ENCODE measurements at regions not wholly inside any gene's neighbourhood (a gene's known extent, or its start where the extent isn't known, plus 50 kb on each side); places are given as distances from the start of the nearest gene placed in this dataset.

DNA sequence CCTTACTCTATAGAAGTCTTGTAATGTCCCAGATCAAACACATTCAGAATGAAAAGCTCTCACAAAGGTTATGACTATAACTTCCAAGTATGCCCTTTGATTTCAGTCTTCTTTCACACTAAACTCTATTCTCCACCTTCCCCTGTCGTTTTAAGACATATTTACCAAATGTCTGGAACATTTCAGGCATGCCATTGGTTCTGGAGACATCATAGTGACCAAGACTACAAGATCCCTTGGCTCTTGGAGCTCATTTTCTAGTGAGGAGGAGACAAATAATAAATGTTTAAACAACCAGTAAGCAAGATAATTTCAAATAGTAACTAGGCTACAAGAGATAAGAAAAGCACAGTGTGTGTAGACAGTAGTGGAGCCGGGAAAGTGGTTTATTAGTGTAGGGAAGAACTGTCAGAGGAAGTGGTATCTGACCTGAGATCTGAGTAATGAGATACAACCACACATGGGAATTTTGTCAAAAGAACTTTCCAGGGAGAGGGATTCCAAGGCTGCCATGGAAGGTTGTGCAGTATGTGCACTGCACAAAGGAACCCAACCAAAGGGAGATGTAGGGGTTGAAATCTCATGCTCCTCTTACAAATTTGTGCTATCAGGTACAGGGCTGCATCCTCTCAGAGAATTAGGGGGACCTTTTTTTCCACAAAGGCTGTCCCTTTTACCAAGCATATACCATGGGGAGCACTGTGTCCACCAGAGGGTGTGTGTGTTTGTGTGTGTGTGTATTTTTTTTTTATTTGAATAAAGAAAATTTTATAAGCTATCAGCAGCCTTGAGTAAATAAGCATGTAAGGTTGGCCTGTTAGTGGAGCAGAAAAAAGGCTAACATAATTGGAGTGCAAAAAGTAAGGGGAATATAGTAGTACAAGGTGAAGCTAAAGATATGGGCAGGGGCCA, 1279.1 kb upstream of the WWC1 start:
- DNase-seq (ENCODE audit: low read depth in 2 of 2), result no peak

DNA sequence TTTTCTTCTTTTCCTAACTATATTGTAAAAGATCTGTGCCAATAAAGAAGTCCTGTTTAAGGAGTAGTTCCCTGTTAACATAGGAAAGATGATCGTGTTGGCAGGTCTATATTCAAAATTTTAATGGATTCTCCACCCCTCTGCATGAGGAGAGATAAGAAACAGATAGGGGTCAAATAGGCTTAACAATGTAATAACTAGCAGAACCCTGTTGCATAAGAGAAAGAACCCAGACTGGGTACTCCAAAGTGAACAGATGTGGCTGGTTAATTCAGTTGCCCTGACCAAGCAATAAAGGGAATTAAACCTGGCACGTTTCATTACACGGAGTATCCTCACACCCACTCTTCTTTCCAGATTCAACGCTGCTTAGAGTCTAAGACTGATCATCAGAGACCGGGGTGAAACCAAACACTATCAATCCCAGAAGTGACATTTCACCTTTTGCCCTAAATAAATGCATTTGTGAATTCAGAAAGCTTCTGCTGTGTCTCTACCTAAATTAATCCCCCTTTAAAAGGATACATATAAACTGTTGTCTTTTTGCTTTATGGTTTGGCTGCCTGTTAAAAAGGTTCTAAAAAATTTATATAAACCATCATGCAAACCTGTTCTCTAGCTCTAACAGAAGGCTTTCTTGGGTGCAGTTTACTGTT, 1276.9 kb upstream of the WWC1 start:
- DNase-seq (ENCODE audit: low read depth in 2 of 2), result no peak

DNA sequence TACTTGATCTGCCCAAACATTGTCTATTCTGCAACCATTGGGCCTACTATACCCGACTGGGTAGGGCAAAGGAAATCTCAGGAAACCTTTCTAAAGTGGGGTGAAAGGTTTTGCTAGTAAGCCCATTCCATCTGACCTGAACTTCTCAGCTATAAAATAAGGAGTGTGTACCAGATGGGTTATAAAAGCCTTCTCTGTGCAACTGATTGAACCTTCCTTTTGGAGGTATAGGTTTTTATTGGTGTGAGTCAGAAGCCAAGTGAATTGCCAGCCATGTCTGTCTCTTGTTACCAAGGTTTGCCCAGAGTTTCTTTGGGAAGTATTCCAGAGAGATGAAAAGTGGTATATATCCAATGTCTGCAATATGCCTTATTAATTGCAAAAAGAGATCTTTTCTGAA, 1271.0 kb upstream of the WWC1 start:
- no peak for DNase-seq (ENCODE audit: low read depth in 2 of 2)

DNA sequence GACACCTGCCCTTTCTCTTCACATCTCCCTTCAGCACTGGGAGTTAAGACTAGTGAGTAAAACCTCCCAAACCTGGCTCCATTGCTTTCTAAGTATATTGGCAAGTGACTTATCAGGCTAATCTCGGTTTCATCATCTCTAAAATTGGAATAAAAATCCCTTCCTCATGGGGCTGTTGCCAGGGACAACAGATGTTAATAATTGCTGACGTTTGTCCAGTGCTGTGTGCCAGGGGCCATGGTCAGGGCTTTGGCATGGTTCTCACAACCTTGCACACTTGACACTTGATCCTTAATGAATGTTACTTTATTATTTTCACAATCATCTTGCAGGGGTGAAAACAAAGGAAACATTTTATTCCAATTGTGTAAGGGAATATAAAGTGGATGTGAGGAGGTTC, 1262.0 kb upstream of the WWC1 start:
- no peak for DNase-seq (ENCODE audit: low read depth in 2 of 2)

DNA sequence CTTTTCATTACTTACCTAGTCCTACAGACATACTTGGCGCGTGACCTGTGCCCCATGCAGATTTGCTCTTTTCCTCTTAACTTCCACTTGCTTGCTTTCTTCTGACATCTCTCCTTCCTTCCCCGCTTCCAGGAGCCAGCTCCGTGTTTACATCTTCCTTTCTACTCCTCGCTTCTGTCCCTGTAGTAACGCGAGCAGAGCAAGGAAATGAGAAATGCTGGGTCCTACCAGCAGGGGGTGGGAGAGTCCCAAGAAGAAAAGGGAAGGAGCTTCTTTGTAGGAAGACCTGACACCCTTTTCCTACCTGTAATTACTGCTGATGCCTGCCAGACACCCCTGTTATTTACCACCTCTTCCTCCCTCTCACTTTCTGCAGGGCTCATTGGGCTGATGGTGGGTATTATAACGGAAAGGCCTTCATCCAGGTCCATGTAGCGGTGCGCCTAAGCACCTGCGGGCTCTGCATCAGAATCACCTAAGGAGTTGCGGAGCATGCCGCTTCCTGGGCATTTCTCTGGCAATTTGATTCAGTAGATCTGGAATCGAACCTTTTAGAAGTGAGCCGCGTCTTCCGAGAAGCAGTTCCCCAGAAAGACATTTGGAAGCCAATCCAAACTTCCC, 1260.8 kb upstream of the WWC1 start:
- no peak for DNase-seq (ENCODE audit: low read depth in 2 of 2)

DNA sequence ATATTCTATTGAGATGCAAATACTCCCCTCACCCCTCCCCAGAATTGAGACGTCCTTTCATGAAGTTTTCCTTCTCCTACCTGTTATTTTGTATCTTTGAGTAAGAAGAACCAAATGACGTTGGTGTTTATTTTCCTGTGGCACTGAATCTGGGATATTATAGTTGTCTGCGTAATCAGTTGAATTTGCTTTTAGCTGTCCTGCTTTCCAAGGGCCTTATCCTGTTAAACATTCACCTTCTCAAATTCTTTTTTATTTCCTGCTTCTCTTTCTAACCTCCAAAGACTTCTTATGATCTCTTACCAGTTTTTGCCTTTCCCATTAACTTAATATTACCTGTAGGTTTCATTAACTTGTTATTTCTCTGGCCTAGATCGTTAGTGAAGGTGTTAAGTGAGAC, 1254.9 kb upstream of the WWC1 start:
- DNase-seq (ENCODE audit: low read depth in 2 of 2), result no peak

DNA sequence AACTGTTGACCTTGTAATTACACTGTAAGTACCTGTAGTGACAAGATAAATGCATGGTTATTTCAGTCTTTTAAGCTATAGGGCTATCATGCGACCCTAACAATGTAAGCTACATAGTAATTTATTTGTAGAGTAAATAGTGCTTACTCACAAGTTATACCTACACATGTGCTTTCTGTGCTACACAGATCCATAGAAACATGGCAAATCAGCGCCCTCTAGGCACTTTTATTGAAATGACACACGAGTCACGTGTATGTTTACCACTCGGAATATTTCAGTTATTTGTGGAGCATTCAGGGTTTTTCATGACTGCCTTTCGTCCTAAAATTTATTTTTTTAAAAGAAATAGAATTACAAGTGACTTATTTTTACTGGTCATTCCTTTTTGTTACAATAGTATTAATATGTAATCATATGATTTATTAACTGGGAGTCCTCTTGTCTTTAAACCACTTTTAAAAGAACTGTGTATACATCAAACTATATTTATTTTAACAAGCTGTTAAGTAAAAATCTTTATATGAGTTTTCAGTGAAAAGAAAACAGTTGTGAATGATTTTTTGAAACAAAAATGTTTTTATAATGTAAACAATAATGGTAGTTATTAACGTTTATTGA, 1242.3 kb upstream of the WWC1 start:
- no peak for DNase-seq (ENCODE audit: low read depth in 2 of 2)

DNA sequence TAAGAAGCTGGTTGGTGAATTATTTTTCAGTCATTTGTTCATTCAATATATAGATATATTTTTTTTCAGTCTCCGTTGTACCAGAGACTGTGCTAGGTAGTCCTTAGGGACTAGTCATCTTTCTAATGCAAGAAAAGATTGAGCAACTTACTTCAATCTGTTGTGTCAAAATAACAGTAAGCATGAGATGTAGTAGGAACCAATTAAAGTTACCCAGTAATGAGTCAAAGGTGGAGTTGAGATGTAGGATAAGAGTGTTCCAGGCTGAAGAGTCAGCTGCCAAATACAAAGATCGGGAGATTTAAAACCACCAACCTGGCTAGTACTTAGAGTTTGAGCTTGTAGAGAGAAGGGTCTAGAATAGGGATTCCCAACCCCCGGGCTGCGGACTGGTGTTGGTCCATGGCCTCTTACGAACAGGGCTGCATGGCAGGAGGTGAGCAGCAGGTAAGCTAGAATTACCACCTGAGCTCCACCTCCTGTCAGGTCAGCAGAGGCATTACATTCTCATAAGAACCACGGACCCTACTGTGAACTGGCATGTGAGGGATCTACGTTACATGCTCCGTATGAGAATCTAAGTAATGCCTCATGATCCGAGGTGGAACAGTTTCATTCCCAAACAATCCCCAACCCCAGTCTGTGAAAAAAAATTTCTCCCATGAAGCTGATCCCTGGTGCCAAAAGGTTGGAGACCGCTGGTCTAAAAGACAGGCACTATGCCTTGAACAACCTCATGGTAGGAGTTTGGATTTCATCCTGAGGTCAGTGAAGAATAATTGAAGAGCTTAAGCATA, 1241.5 kb upstream of the WWC1 start:
- no peak for DNase-seq (ENCODE audit: low read depth in 2 of 2)

DNA sequence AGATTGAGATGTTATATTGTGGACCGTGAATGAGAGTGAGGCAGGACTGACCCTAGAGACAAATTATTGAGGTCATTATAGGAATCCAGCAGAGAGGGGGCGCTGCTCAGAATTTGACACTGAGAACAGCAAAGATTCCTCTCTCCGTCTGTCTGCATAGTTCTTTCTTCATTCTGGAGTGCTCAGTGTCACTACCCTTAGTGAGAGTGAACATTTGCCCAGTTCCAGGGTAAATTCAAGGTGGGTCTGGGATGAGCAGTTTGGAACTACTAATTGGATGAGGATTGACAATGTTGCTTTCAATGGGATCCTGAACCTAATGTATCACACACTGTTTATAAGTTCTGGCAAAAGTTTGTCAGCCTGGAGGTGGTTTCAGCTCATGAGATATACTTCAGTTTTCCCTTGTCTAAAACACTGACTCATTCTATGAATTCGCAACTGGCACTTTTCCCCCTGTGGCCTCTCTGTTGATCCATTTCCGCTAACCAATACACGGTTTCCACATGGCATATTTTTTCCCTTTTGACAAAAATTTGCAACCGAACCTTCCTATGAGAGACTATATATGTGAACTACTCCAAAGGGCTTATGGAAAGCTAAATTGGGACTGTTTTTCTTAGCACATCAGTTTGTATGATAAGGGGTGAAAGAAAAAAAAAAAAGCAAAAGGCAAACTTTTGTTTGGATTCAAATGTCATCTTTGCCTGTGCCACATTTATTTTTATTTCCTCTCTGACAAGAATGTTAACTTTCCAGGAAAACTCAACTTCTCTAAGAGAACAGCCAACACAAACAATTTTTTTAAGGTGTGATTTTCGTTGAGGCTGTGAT, 1240.7 kb upstream of the WWC1 start:
- DNase-seq (ENCODE audit: low read depth in 2 of 2), result no peak

DNA sequence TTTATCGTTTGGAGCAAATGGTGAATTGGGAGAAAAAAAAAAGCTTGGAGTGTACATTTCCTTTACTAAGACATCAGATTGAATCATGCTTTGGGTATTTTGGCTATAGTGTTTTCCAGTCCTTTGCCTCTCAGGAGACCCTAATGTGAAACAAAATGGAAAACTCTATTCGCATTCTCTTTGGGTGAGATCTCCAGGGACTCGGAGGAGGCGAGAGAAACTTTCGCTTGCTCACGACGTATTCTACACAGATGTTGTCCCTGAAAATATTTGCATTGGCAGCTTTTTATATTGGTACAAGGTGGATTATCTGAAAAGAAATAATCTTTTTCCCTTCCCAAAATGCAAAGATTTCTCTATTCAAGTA, 1240.1 kb upstream of the WWC1 start:
- no peak for DNase-seq (ENCODE audit: low read depth in 2 of 2)

DNA sequence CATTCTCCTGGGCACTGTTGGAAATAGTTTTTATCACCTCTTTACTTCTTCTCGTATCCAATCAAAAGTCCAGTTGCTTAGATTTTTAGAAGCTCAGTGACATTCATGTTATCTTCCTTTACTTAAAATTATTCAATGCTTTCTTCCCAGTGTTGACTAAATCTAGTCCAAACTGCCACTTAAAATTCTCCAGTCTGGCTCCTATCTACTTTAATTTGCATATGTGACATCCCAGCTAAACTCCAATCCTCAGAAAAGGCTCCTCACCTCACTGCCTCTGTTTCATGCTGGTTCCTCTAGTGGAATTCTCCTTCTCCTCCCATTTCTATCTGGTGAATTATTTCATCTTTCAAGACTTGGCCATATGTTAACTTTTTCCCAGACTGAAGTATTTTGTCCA, 1238.7 kb upstream of the WWC1 start:
- no peak for DNase-seq (ENCODE audit: low read depth in 2 of 2)

DNA sequence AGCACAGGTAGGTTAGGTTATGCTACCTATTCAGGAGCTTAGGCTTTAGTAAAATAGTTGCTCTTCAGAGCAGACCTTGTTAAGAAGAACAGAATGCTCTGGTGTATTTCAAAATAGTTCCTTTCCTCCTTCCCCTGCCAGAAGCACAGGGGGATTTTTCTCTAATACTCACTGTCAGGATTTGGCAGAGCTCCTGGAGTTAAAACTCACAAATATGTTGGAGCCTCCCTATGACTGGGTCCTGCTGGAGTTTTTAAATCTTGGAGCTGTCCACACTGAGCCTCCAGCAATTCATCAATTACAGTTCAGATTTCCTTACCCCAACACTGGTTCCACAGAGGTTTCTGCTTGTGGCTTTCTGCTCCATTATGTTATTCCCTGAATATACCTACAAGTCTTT, 1233.8 kb upstream of the WWC1 start:
- DNase-seq (ENCODE audit: low read depth in 2 of 2), result no peak

DNA sequence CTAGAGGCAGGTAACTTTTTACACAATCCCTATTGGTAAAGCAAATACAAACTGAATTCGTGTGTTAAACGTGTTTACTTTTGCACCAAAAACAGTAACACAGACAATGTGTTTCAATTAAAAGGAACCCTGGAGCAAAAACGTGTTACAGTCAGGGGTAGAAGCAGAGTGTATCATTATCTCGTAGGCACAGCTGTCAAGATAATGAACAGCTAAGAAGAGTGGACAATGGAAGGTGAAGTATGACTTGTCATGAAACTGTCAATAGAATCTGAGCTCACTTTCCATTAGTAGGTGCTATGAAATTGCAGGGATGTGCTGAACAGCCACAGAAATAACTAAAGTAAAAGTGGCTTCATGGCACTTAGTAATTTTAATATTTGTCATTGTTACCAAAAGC, 1229.8 kb upstream of the WWC1 start:
- no peak for DNase-seq (ENCODE audit: low read depth in 2 of 2)

DNA sequence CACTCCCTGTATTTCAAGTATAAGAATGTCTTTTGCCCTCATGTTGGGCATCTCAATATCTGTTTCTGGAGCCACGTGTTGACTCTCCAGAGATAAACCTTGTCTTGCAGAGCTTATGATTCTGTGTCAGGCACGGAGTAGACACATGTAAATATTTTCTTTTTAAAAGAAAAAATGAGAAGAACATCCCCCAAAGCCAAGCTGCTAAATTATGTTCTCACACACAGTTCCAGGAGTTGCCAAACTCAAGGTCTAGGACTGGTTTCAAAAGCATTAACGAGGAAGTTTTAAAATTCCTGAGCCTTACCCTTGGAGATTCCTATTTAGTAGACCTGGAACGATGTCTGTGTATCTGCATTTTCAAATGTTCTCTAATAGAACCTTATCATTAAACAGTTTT, 1228.3 kb upstream of the WWC1 start:
- no peak for DNase-seq (ENCODE audit: low read depth in 2 of 2)

DNA sequence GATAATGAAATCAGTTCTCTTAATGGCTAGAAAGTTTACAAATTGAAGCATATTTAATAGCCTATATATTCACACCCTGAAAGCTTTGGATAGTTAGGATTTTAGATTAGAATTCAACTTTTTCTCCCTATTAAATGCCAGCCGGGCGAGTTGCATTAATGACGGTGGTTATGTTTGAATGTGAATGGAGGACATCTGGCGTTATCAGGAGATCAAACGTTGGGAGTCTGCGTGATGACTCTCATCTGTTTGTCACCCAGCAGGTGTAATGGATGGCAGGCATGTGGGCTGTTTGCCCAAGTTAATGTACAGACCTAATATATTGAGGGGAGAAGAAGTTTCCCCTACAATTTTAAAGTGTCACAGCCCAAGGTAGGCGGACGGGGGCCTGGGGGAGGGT, 1227.7 kb upstream of the WWC1 start:
- DNase-seq (ENCODE audit: low read depth in 2 of 2), result no peak

DNA sequence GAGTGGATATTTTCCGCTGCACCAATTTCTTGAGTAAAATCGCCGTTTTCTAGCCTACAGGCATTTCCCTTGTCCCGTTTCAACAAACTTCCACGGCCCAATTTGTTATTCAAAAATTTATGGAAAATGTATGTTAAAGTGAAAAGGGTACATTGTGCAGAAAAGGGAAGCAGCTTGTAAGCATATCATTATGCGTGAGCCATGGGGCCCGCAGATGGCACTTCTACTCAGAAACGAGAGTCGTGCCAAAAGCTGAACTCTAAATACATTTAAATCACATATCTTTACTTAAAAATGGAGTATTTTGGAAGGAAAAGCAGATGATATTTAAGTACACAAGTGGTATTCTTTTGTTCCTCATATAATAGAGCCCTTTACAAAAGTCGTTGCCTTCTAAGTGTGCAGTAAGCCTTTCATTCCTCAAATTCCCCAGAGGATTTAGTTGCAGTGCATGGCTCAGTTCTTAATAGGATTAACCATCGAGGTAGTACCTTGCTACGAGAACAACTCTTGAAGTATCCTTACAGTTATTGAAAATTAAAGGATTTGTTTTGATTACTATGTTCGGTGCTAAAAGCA, 1227.2 kb upstream of the WWC1 start:
- DNase-seq (ENCODE audit: low read depth in 2 of 2), result no peak

DNA sequence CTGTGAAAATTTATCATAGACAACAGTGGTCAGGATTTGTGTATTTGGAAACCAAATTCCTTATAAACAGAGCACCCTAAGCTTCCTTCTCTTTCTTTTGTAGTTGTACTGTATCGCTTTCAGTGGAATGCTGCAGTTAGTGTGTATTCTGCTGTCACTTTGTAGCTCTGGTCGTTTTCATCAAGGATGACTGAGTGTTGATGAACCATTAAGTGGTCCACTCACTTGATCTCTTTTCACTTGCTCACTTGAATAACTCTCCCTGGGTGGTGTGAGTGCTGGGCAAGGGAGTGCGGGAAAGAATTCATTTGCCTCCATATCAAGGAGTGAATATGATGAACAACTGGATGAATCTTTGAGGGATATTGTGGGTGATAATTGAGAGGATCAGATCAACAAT, 1225.7 kb upstream of the WWC1 start:
- no peak for DNase-seq (ENCODE audit: low read depth in 2 of 2)

DNA sequence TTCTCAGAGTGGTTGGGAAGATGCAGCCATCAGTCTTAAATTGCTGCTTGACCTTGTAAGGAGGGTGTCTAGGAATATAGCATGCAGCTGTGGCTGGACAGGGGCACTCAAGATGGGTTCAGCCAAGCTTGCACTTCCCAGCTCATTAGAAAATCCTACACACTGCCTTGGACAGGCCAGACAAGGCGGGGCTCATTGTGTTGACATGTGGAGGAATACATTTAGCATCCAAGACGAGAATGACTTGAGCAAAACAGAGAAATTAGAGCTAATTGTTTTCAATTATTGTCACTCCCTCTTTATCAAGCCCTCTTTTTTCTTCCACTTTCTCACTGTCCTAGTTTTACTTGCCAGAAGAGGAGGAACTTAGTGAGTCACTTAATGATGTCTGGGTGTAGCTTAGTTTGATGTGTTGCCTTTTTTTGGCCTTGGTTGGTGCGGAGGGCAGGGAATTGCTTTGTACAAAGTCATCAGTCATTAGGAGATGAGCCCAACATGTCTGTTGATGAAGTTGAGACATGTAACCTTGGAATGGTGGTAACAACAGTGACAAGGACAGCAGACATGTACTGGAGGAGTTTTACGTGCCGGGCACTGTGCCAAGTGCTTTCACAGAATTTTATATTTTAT, 1219.3 kb upstream of the WWC1 start:
- DNase-seq (ENCODE audit: low read depth in 2 of 2), result no peak

DNA sequence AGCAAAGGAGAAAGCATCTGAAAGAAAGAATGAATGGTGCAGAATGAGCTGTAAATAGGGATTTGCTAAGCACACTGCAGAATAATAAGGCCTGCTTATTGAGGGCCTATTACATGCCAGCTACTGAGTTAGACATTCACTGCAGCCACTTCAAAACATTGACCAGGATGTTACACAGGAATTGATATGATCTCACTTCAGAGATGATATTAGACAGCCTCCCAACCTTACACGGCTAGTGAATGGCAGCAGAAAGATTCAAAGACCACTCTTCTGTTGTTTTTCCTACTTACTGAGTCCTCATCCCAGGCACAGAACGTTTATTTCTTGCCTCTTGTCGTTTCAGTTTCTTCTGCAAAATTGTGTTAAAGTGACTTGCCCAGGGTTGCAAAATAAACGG, 1209.9 kb upstream of the WWC1 start:
- no peak for DNase-seq (ENCODE audit: low read depth in 2 of 2)

DNA sequence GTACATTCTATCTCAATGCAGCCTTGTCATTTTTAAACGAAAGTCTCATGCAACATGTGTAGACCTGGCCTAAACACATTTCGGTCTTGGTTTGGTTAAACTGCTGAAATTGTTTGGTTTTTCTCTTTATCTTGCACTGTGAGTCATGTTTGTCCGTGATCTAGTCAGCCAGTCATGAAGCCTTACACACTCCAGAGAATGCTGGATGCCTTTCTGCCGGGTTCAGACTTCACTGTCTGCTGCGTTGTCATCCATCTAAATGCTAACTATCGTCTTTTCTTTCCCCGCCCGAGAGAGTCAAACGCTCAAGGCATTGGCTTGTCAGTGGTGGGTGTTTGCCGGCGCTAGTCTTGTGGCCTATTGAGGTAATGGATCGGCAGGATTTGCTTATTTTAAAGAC, 1194.6 kb upstream of the WWC1 start:
- no peak for DNase-seq (ENCODE audit: low read depth in 2 of 2)
